Left cardiac atrium (tissue), 4 donors: ENCODE measurements at regions not wholly inside any gene's neighbourhood (a gene's known extent, or its start where the extent isn't known, plus 50 kb on each side); places are given as distances from the start of the nearest gene placed in this dataset.
"Not testable (repeated sequence)": the region's sequence is repeated elsewhere in the genome, so short reads cannot be mapped to it uniquely, and the experiment has no call there.

Experiments used
- ATAC-seq, 2 donors: fragments of 200-7000 bp; cut with Tn5 transposase; one replicate each; pipeline ENCODE4 v1.9.1; 2020; ENCODE audit warnings: mild to moderate bottlenecking in 2 of 2, moderate library complexity in 2 of 2
- DNase-seq: peaks from one replicate; pipeline ENCODE4 v3.0.0-alpha.2; 2020
- intact Hi-C, 2 donors: fragments of 100-400 bp; cut with DNase I; formaldehyde crosslinking; loops; one replicate each; pipeline versions ENCODE4 v1.14.1 to v1.15.1; 2022 to 2023
- donor health status: DM: no; HTN: yes; CAD: no.
- donor health status: DM: no; HTN: yes; CAD: no; lungs with severe emphysema.
- donor health status: DM: yes; HTN: yes; CAD: no.
- donor health status: Dilated cardiomyopathy.

DNA sequence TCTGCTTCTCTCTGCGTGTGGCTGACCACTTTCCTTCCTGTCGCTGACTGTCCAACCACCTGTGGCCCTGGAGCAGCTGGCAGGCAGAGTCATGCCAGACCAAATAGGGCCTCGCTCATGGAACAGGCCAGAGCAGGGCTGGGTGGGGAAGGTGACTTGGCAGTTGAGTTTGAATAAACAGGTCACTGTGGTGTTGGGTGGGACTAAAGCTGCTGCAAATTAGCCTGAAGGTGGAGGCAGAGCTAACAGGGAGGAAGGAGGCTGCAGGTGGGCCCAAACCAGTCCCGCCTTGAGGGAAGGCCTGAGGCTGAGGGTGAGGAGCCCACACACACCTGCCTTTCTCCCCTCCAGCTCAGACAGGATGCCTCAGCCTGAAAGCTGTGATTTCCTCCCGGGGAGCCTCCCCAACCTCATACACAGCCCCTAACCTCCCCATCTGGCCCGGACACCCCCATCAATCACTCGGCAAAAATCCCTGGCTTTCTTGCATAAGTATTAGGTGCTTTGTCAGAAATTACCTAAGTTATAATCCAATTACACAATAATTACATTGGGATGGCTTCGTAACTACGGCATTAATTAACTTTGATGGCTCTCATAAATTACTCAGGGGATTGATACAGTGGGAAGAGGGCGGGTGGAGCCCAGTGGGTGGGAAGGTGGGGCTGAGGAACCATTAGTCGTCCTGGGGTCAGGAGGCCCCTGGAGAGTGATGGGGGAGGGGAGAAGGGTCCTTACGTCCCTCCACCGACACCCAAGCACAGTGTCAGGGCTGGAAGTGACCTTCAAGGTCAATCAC, 97.7 kb upstream of the PCBD1 start:
- intact Hi-C loops: no loop called here
- DNase-seq (no peak), ATAC-seq (peak in 1 of 2 donors; percentile 24)

DNA sequence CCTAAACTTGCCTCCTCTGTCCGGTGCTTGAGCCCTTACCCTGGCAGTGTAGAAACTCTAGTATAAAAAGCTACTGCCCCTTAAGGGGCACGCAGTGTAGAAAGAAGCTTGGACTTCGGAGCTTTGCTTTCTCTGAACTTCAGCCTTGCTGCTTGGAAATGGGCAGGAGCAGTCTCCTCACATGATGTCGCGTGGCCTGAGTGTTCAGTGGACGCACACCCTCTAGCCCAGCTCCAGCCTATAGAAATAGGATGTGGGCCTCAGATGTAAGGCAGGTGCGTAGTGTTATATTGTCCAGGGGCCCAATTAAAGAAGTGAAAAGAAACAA, 98.2 kb upstream of the PCBD1 start:
- DNase-seq (no peak), ATAC-seq (no peak)
- intact Hi-C loops: no loop called here

DNA sequence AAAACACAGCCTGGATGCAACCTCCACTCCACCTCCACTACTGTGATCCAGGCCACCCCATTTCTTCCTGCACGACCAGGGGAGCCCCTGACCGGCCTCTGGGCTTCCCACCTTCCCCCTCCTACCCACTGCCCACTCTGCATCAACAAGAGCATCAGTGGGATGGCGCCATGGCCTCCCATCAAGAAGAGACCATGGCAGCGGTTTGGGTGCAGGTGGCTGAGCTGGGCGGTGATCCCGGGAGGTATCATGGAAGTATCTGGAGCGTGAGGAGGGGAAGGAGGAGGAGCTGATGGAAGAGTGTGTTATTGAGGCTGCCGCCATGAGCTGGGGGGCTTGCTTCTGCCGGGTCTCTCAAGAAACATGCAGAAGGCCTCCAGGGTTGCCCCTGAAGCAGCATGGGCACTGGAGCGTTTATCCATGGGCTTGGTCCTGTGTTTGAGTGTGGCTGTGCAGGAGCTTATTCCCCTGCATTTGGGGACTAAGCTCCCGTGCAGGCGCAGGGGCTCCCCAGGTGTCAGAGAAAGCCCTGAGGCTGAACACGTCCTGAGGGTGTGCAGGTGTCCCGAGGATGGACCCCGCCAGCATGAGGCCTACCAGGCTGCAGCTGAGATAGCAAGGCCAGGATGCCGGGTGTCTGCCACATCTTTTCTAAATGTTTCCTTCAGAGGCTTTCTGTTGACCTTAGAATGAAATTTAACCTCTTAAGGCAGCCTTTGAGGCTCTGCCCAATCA, 99.2 kb upstream of the PCBD1 start:
- ATAC-seq (no peak), DNase-seq (no peak)
- intact Hi-C loops: no loop called here

DNA sequence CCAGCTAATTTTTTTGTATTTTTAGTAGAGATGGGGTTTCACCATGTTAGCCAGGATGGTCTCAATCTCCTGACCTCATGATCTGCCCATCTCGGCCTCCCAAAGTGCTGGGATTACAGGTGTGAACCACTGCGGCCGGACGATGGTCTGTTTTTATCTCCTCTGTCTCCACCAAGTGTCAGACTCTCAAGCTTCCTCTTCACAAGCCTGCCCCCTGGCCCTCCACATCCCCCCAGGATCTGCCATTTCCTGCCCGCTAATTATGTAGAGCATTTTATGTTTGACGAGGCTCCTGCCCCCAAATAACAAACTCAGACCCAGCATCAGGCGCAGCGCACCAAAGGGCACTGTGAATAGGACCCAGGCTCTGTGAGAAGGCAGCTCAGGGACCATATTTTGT, 101.8 kb upstream of the PCBD1 start:
- intact Hi-C loops, ATAC-seq, DNase-seq: not testable (repeated sequence)

DNA sequence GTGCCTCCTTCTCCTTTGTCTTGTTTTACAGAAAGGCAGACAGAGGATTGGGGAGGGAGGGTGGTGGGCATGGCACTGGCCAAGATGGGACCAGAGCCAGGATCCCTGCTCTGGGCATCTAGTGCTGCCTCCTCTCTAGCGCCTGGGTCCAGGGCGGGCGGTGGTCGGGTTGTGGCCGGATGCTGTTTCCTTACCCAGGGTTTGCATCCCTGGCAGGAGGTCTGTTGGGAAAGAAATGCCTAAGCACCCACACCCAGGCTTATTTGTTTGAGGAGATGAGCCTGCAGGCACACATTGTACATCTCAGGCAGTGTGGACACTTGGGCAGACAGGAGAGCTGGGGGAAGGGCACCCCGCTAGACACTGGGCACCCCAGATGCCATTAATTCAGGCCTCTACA, 102.3 kb upstream of the PCBD1 start:
- no peak for ATAC-seq
- intact Hi-C loops: no loop called here
- no peak for DNase-seq

DNA sequence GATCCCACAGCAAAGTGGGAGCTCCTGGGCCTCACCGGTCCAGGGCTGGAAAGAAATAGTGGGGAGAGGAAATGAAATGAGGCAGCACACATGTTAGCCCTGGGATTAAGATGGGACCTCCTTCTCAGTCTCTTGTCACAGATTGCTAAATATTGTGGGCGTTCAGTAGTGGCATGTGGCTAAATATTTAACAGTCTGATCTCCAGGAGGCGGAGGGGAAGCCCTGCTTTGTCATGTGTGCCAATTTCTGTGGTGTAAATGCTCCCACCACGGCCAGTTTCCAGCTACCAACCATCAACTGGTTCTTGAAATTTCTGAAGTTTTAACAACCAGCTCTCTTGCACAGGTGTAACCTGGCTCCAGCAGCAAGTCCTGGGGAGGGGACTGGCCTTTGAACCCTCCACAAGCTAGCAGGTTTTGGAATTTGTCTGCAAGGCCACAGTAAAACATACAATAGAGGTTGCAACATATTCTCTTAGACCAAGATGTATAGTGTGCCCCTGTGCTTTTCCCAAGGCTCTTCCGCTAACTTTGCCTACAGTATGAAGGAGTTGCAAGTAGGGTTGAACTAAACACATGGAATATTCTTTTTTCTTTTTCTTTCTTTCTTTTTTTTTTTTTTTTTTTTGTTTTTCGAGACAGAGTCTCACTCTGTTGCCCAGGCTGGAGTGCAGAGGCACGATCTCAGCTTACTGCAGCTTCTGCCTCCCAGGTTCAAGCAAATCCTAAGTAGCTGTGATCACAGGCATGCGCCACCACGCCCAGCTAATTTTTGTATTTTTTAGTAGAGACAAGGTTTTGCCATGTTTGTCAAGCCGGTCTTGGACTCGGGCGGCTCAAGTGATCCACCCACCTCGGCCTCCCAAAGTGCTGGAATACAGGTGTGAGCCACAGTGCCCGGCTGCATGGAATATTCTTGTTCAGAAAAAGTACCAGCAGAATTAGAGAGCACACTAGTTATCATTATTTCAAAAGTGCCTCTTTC, 103.1 kb upstream of the PCBD1 start:
- no peak for ATAC-seq
- no peak for DNase-seq
- intact Hi-C loops: no loop called here

DNA sequence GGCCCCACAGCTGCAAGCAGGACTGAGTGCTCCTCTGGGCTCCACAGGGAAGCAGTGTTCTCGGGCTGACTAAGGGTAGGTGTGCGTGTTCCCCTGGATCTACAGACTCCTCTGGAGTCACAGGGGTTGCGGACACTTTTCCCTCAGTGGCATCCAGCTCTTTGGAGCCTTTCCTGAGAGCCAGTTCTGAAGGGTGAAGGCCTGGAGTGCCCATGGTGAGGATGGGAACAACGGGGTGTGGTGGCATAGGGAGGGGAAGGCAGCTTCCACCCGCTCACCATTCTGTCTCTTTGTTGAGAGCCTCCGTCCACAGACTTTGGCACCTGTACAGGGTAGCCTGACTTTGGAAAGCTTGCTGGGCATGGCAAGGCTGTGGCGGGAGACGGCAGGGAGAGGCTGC, 104.1 kb upstream of the PCBD1 start:
- ATAC-seq: no peak
- intact Hi-C loops: no loop called here
- no peak for DNase-seq

DNA sequence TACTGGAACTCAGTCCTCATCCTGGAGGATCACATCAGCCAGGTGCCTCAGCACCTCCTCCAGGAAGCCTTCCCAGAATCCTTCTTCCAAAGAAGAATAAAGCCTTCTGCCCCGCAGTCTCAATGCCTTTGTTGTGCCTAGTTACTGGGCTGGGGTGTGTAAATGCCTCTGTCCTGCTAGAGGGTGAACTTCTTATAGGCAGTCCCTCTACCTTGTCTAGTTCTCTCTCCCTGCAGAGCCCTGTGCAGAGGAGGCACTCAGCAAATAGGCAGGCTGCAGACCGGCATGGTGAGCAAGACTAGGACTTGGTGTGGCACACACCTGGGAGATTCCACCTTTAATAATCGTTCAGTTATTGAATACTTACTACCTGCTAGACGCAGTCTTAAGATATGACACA, 104.7 kb upstream of the PCBD1 start:
- intact Hi-C loops: no loop called here
- no peak for DNase-seq
- no peak for ATAC-seq

DNA sequence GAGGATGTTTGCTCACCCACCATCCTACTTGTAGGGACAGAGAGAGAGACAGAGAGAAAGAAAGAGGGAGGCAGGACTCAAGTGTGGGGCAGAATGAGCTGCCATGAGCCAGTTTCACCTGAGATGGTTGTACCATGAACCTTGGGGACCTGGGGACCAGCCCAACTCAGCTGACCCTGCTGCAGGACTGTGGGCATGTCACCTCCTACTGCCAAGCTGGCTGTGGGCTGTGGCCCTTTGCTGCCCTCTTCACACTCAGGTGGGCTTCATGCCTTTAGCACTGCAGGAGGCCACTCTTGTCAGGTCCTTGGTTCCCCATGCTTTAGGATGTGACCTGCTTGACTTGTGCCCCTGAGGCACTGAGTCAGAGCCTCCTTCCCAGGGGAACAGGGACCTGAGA, 108.2 kb upstream of the PCBD1 start:
- intact Hi-C loops: no loop called here
- no peak for DNase-seq
- ATAC-seq: no peak

DNA sequence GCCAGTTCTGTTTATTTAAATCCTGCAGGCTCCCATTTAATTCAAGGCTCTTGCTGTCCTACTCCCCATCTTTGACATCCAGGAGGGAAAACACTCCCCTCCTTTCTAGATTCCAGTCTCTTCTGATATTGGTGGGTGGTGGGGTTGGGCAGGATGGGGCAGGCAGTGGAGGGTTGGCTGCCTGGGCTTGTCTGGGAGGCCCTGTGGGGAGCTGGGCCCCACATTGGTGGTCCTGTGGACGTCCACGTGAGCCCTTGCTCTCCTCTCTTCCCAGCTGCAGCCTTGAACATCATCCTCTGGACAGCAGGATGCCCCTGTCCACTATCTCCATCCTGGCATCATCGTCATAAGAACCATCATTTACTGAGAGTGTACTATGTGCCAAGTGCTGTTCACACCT, 108.9 kb upstream of the PCBD1 start:
- intact Hi-C loops: no loop called here
- DNase-seq (no peak), ATAC-seq (no peak)

DNA sequence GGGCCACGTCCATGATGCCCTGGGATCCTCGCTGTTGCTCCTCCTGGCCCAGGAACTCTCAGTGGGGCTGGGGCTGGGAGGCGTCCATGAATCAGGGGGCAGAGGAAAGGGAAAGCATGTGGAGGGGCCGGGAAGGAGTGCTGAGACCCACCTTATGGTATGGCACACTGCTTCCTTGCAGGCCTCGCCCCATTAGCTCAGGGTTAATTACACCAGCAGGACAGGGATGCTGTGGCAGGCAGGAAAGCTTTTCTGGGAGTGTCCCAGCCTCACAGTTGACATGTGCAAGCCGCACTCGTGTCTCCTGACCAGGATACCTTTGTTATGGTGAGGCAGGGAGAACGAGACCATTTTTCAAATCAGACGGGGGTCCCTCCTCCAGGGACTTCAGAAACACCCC, 109.7 kb upstream of the PCBD1 start:
- ATAC-seq: no peak

DNA sequence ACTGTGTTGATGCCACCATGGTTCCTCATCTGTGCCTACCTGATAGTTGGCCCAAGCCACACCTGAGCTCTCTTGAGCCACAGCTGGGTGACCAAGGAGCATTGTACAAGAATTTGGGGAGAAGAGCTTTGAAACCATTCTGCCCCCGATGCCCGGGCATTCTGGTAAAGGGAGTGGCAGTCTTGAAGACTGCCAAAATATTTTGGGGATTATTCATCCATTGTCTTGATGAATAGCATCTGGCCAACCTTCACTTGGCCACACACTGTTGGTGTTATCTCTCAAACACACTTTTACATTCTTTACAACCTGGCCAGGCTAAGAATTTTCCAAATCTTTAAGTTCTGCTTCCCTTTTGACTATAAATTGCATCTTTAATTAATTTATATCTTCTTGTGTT, 113.1 kb upstream of the PCBD1 start:
- ATAC-seq (no peak), DNase-seq (no peak)
- intact Hi-C loops: no loop called here

More for the DNA sequence above, 109.7 kb upstream of the PCBD1 start:
- intact Hi-C loops: no loop called here
- DNase-seq: no peak

DNA sequence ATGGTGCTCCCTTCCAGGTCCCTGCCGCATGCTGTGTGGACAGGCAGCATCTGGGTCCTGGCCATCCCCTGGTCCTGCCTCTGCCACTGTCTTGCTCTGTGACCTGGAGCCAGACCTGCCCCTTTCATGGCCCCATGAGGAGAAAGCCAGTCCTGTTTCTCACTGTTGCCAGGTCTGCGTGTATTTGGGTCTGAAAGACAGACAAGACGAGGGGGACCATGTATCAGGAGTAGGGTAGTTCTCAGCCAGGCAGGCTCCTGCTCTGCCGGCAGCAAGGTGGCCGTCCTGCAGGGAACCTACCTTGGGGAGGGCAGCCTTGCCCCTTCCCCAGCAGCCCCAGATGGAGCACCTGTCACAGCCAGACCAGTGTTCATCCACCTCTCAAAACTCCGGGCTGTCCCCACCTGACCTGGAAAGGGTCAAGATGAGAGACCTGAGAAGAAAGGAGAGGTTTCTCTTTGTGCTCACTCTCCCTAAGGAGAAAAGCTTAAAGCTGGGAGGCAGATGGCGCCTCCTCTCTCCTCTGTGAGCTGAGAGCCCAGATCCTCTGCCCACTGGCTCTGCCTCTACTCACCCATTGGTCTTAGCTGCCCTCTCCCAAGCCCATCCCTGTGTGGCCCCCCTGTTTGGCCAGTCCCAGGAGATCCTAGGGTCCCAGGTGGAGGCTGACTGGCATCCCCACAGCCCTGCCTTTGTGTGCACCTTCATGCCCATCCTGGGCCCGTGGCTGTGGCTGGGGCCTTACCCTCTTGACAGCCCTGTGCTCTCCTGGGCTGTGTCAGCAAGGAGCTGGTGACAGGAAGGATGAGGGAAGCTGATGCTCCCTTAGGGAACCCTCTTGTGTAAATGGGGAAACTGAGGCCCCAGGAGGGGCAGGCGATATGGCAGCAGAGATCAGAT, 116.1 kb upstream of the PCBD1 start:
- intact Hi-C loops: no loop called here
- ATAC-seq: no peak
- no peak for DNase-seq

DNA sequence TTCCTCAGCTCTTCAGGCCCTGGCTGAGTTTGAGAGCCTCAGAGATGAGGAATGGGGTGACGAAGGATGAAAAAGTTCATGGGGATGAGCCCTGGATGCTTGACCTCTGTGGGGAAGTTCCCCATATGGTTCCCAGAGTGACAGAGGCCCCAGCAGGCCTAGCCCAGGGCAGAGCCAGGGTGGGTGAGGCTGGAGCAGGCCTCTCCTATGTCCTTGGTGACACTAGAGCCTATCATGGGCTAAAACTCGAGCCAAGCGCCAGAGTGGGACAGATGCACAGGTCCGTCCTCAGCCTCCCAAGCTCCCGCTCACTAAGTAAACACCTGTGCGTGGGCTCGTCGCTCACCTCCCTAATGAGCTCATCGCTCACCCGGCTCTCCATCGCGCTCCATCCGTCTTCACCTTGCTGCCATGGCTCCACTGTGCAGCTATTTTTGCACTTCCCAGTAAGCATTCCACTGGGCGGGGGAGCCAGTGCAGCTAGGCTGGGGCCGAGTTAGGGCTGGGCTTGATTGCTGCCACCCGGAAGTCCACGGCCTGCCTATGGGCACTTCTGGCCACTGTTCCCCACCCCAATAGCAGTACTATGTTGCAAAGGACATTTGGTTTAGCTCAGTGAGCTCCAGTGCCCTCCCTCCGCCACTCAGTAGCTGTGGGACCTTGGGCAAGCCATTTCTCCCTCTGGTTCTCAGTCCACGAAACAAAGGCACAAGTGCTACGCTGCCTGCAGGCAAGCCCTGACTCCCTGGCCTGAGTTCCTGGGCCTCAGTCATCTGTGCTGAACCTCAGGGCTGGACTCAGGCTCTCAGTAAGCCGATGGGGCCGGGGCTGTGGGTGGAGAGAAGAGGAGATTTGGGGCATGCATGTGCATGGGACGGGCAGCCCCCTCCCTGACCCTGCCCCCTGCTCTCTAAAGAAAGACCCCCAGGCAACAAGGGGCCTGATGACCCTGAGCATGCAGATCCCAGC, 117.3 kb upstream of the PCBD1 start:
- peak; percentile 45 for DNase-seq
- intact Hi-C loops: no loop called here
- ATAC-seq: peak; percentile 60 to 71

DNA sequence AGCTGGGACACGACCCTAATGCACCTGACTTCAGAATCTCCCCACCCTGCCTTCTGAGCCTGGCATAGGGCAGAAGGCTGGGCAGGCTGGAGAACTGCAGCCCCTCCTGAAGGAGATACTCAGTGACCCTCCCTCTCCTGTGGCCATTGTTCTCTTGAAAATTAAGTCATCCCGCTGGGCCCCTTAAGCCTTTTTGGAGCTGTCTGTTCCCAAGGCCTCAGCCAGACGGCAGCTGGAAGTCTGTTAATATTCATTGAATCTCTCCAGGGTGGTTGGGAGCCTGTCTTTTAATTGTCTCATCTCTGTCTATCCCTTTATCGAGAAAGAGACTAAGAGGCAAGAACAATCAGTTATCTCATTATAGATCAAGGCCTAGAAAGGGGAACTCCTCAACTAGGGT, 118.1 kb upstream of the PCBD1 start:
- intact Hi-C loops: no loop called here
- no peak for ATAC-seq

DNA sequence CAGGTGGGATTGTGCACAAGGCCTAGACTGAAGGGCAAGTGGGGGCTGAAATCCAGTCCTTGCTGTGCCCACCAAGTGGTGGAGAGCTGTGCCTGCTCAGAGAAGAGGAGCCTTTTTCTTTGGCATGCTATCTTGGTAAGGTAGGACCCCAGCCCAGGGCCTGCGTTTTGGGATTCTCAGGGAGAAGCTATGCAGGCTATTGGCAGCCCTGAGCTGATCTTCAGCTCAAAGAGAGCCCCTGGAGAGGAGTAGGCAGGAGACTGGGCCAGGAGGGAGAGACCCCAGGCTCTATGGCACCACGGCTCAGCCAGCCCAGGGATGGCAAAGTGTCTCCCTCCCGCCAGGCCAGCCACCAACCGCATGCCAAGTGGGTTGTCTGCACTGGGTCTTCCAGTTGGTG, 119.2 kb upstream of the PCBD1 start:
- intact Hi-C loops: no loop called here
- DNase-seq: no peak

More for the DNA sequence above, 118.1 kb upstream of the PCBD1 start:
- no peak for DNase-seq

DNA sequence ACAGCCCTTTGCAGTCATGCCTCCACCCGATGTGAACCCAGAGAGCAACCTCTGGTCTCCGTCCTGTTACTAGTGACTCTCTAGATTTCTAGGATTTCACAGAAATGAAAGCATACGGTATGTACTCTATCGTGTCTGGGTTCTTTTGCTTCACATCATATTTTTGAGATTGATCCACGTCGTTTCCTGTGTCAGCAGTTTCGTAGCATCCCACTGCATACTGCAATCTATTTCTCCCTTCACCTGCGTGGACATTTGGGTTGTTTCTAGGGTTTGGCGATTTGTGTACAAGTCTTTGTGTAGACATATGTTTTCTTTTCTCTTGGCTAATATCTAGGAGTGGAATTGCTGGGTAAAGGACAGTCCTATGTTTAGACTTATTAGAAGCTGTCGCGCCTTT, 119.8 kb upstream of the PCBD1 start:
- intact Hi-C loops: no loop called here

More for the DNA sequence above, 119.2 kb upstream of the PCBD1 start:
- ATAC-seq: no peak

DNA sequence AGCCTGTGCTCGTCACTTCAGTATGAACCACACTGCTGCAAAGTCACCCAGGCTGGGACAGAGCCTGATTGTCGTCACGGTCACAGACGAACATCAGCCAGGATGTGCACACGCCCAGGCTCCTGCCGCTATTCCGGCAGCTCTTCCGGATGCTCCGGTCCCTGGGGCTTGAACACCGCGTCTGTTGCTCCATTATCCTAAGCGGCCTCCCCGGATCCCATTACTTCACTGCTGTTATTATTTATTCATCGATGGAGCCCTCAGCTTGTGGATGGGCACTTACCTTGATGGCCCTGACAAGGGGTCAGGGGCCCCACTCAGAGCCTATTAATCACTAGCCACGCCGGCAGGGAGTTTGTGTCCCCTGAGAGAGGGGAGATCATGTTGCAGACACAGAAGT, 120.8 kb upstream of the PCBD1 start:
- intact Hi-C loops: no loop called here
- no peak for ATAC-seq
- no peak for DNase-seq

More for the DNA sequence above, 119.8 kb upstream of the PCBD1 start:
- DNase-seq (no peak), ATAC-seq (no peak)
